Tibial nerve (tissue), 4 donors: ENCODE measurements at regions not wholly inside any gene's neighbourhood (a gene's known extent, or its start where the extent isn't known, plus 50 kb on each side); places are given as distances from the start of the nearest gene placed in this dataset.

Source experiments
- DNase-seq, 2 donors: peaks; one replicate each; pipeline ENCODE4 v3.0.0-alpha.2; 2019; ENCODE audit warnings: low spot score in 2 of 2
- H3K27ac ChIP-seq, 4 donors: fragments of 200-600 bp; sonication (generic) in 3 of 4; one replicate each; pipeline ENCODE4 v1.5.1; 2017 to 2019; ENCODE audit warnings: mild to moderate bottlenecking in 1 of 4
- H3K27me3 ChIP-seq, 2 donors: fragments of 200-600 bp; sonication (generic) in 1 of 2; one replicate each; pipeline versions ENCODE4 v1.5.1 to v1.6.0; 2017 to 2019
- H3K36me3 ChIP-seq, 3 donors: fragments of 200-600 bp; sonication (generic); one replicate each; pipeline ENCODE4 v1.5.1; 2018 to 2019
- H3K4me1 ChIP-seq, 4 donors: fragments of 200-600 bp; sonication (generic) in 3 of 4; one replicate each; pipeline ENCODE4 v1.5.1; 2017 to 2019
- H3K4me3 ChIP-seq, 4 donors: fragments of 200-600 bp; sonication (generic) in 3 of 4; one replicate each; pipeline ENCODE4 v1.5.1; 2017 to 2019; ENCODE audit warnings: mild to moderate bottlenecking in 1 of 4, moderate library complexity in 1 of 4
- H3K9me3 ChIP-seq, 4 donors: fragments of 200-600 bp; sonication (generic) in 3 of 4; one replicate each; pipeline ENCODE4 v1.5.1; 2017 to 2019
- CTCF ChIP-seq, 5 experiments: fragments of 200-600 bp in 3 of 5; fragments of 450-650 bp in 2 of 5; sonication (generic) in 3 of 5; IDR thresholded peaks; one replicate each; pipeline ENCODE4 v1.5.1; 2016 to 2019; ENCODE audit warnings: antibody characterized with exemption in 5 of 5, mild to moderate bottlenecking in 3 of 5, moderate library complexity in 2 of 5
- EP300 ChIP-seq, 2 donors: sonication (generic); formaldehyde crosslinking; IDR thresholded peaks; one replicate each; pipeline ENCODE4 v1.6.1; 2017; ENCODE audit warnings: antibody characterized with exemption in 2 of 2, mild to moderate bottlenecking in 1 of 2
- POLR2A ChIP-seq, 2 donors: fragments of 450-650 bp; IDR thresholded peaks; one replicate each; pipeline ENCODE4 v1.6.1; 2017; ENCODE audit warnings: antibody characterized with exemption in 2 of 2, mild to moderate bottlenecking in 2 of 2, moderate library complexity in 2 of 2
- WGBS, 2 donors: methylation state at CpG; one replicate each; pipeline ENCODE4 v1.1.5; 2018; 5-methylcytosine and 5-hydroxymethylcytosine counted together

GRCh38 chr1:114235960-114236359 is 82.3 kb upstream of the SYT6 start:
- TF ChIP-seq POLR2A (IDR thresholded peaks at IDR 0.05) (no peak), EP300 (IDR thresholded peaks at IDR 0.05) (no peak), CTCF (IDR thresholded peaks at IDR 0.05) (no peak)
- Histone ChIP-seq H3K4me3 (no peak overlapping the region), H3K9me3 (peaks cover 0 to 10% (median 0%) of the 10 kb centered on the region in 4 donors), H3K27me3 (no peaks in the 10 kb centered on the region), H3K27ac (no peak overlapping the region), H3K4me1 (no peaks in the 10 kb centered on the region), H3K36me3 (no peaks in the 10 kb centered on the region)
- WGBS, 2 donors, result 73 to 75% methylated on average over 4 of the region's 4 CpGs
- DNase-seq, result no peak

- no peaks in the 10 kb centered on the region for H3K27me3 ChIP-seq
- no peaks in the 10 kb centered on the region for H3K36me3 ChIP-seq
- 47 to 61% methylated on average over 3 of the region's 3 CpGs for WGBS, 2 donors
- peaks cover 0 to 8% (median 0%) of the 10 kb centered on the region in 4 donors for H3K9me3 ChIP-seq
- no peak overlapping the region for H3K4me3 ChIP-seq
- no peaks in the 10 kb centered on the region for H3K4me1 ChIP-seq
- no peak overlapping the region for H3K27ac ChIP-seq
- no peak for TF ChIP-seq EP300 (IDR thresholded peaks at IDR 0.05)
- no peak for TF ChIP-seq CTCF (IDR thresholded peaks at IDR 0.05)
- no peak for TF ChIP-seq POLR2A (IDR thresholded peaks at IDR 0.05)
- no peak for DNase-seq
Observed at GRCh38 chr1:114235281-114235680, 81.6 kb upstream of the SYT6 start.

- no peak overlapping the region for H3K4me3 ChIP-seq
- H3K27ac ChIP-seq, result no peak overlapping the region
- H3K4me1 ChIP-seq, result no peaks in the 10 kb centered on the region
- no peak for DNase-seq
- peak in 1 of 2 donors; percentile 14 for TF ChIP-seq EP300 (IDR thresholded peaks at IDR 0.05)
- TF ChIP-seq CTCF (IDR thresholded peaks at IDR 0.05), result no peak
- no peaks in the 10 kb centered on the region for H3K36me3 ChIP-seq
- WGBS, 2 donors, result 68 to 70% methylated on average over 3 of the region's 3 CpGs
- peaks cover 0 to 1% (median 0%) of the 10 kb centered on the region in 4 donors for H3K9me3 ChIP-seq
- H3K27me3 ChIP-seq, result no peaks in the 10 kb centered on the region
Observed at GRCh38 chr1:114234408-114235124, 80.9 kb upstream of the SYT6 start.

- 71 to 79% methylated on average over 6 of the region's 6 CpGs for WGBS, 2 donors
- Histone ChIP-seq H3K27ac (no peak overlapping the region), H3K36me3 (no peaks in the 10 kb centered on the region), H3K27me3 (no peaks in the 10 kb centered on the region), H3K4me1 (no peaks in the 10 kb centered on the region), H3K9me3 (no peaks in the 10 kb centered on the region), H3K4me3 (no peak overlapping the region)
- TF ChIP-seq CTCF (IDR thresholded peaks at IDR 0.05), result no peak
- TF ChIP-seq POLR2A (IDR thresholded peaks at IDR 0.05), result no peak
- no peak for TF ChIP-seq EP300 (IDR thresholded peaks at IDR 0.05)
- DNase-seq, result no peak
Observed at GRCh38 chr1:114232691-114233090, 79.0 kb upstream of the SYT6 start.

- WGBS, 2 donors, result 90 to 92% methylated on average over 4 of the region's 4 CpGs
- no peak for DNase-seq
- H3K9me3 ChIP-seq, result no peaks in the 10 kb centered on the region
- TF ChIP-seq EP300 (IDR thresholded peaks at IDR 0.05) (no peak), CTCF (IDR thresholded peaks at IDR 0.05) (no peak)
- no peaks in the 10 kb centered on the region for H3K4me1 ChIP-seq
- no peak overlapping the region for H3K4me3 ChIP-seq
- no peaks in the 10 kb centered on the region for H3K27me3 ChIP-seq
- H3K36me3 ChIP-seq, result no peaks in the 10 kb centered on the region
- no peak overlapping the region for H3K27ac ChIP-seq
Observed at GRCh38 chr1:114231301-114231700, 77.6 kb upstream of the SYT6 start.
